T-helper 22 cell (primary cell): ENCODE measurements at regions not wholly inside any gene's neighbourhood (a gene's known extent, or its start where the extent isn't known, plus 50 kb on each side); places are given as distances from the start of the nearest gene placed in this dataset.
"Not testable (repeated sequence)": the region's sequence is repeated elsewhere in the genome, so short reads cannot be mapped to it uniquely, and the experiment has no call there.

Source experiments
- DNase-seq: peaks from one replicate; pipeline ENCODE4 v3.0.0-alpha.2; 2020; ENCODE audit warnings: low read depth

GRCh38 chr12:127810459-127810858 lies 456.5 kb upstream of the TMEM132C start:
- not testable (repeated sequence) for DNase-seq

- no peak for DNase-seq
These were observed 455.0 kb upstream of the TMEM132C start for GRCh38 chr12:127811988-127812387.

- DNase-seq, result no peak
These were observed 453.8 kb upstream of the TMEM132C start for GRCh38 chr12:127813147-127813546.

GRCh38 chr12:127819056-127819455 lies 447.9 kb upstream of the TMEM132C start:
- DNase-seq, result no peak

GRCh38 chr12:127820271-127820670 lies 446.7 kb upstream of the TMEM132C start:
- no peak for DNase-seq

GRCh38 chr12:127820846-127821245 lies 446.1 kb upstream of the TMEM132C start:
- DNase-seq, result no peak

- DNase-seq, result no peak
These were observed 444.1 kb upstream of the TMEM132C start for GRCh38 chr12:127822809-127823411.

GRCh38 chr12:127823801-127824200 lies 443.2 kb upstream of the TMEM132C start:
- no peak for DNase-seq

- DNase-seq, result no peak
These were observed 437.5 kb upstream of the TMEM132C start for GRCh38 chr12:127829281-127830064.

- DNase-seq, result no peak
These were observed 436.9 kb upstream of the TMEM132C start for GRCh38 chr12:127830065-127830460.

GRCh38 chr12:127830730-127831129 lies 436.2 kb upstream of the TMEM132C start:
- DNase-seq, result no peak

- DNase-seq, result no peak
These were observed 434.8 kb upstream of the TMEM132C start for GRCh38 chr12:127832172-127832571.

GRCh38 chr12:127836802-127837201 lies 430.2 kb upstream of the TMEM132C start:
- not testable (repeated sequence) for DNase-seq

GRCh38 chr12:127857661-127858060 lies 409.3 kb upstream of the TMEM132C start:
- no peak for DNase-seq

GRCh38 chr12:127860536-127860935 lies 406.4 kb upstream of the TMEM132C start:
- no peak for DNase-seq

- DNase-seq, result no peak
These were observed 405.6 kb upstream of the TMEM132C start for GRCh38 chr12:127861406-127861805.

GRCh38 chr12:127873306-127873705 lies 393.7 kb upstream of the TMEM132C start:
- DNase-seq, result no peak

- no peak for DNase-seq
These were observed 385.4 kb upstream of the TMEM132C start for GRCh38 chr12:127881371-127882140.

- DNase-seq, result no peak
These were observed 384.0 kb upstream of the TMEM132C start for GRCh38 chr12:127883013-127883412.

GRCh38 chr12:127885954-127886750 lies 380.8 kb upstream of the TMEM132C start:
- DNase-seq, result no peak

- DNase-seq, result no peak
These were observed 380.1 kb upstream of the TMEM132C start for GRCh38 chr12:127886827-127887226.
